VCaP (cell line): ENCODE measurements at regions not wholly inside any gene's neighbourhood (a gene's known extent, or its start where the extent isn't known, plus 50 kb on each side); places are given as distances from the start of the nearest gene placed in this dataset.
A peak's percentile ranks its signal among the peaks of the same experiment; 100 is the strongest.

Experiments used
- H3K27ac ChIP-seq: fragments of 450-650 bp; 2 replicates; pipeline ENCODE4 v1.5.1; 2017
- CTCF ChIP-seq: fragments of 450-650 bp; conservative IDR thresholded peaks from 2 replicates; pipeline ENCODE4 v1.5.1; 2017; ENCODE audit warnings: mild to moderate bottlenecking, moderate library complexity

- H3K27ac ChIP-seq: no peak overlapping the region
- TF ChIP-seq CTCF: no peak
These were observed 313.6 kb upstream of the ACVR2A start for GRCh38 chr2:147531269-147531668.

- no peak for TF ChIP-seq CTCF
- no peak overlapping the region for H3K27ac ChIP-seq
These were observed 314.8 kb upstream of the ACVR2A start for GRCh38 chr2:147530033-147530432.

GRCh38 chr2:147525819-147526489 is 318.9 kb upstream of the ACVR2A start:
- H3K27ac ChIP-seq: peak overlapping the region; percentile 90

GRCh38 chr2:147524912-147525311 is 319.9 kb upstream of the ACVR2A start:
- TF ChIP-seq CTCF: no peak
- H3K27ac ChIP-seq: peak overlapping the region; percentile 90

More at GRCh38 chr2:147525819-147526489, 318.9 kb upstream of the ACVR2A start:
- no peak; the same call in 1 of the 2 replicates for TF ChIP-seq CTCF

- H3K27ac ChIP-seq: no peak overlapping the region
- TF ChIP-seq CTCF: no peak
These were observed 321.4 kb upstream of the ACVR2A start for GRCh38 chr2:147523415-147523814.

- no peak for TF ChIP-seq CTCF
- no peak overlapping the region for H3K27ac ChIP-seq
These were observed 322.9 kb upstream of the ACVR2A start for GRCh38 chr2:147521936-147522335.

GRCh38 chr2:147520817-147521216 is 324.0 kb upstream of the ACVR2A start:
- no peak for TF ChIP-seq CTCF
- no peak overlapping the region for H3K27ac ChIP-seq
